NCI-H1436 treated with DMSO at 0.1 percent for 48 hours (cell line): ENCODE measurements at regions not wholly inside any gene's neighbourhood (a gene's known extent, or its start where the extent isn't known, plus 50 kb on each side); places are given as distances from the start of the nearest gene placed in this dataset.

Source experiments
- DNase-seq: peaks from one replicate; lab custom pipeline; 2025; lab: John Stamatoyannopoulos, UW

DNA sequence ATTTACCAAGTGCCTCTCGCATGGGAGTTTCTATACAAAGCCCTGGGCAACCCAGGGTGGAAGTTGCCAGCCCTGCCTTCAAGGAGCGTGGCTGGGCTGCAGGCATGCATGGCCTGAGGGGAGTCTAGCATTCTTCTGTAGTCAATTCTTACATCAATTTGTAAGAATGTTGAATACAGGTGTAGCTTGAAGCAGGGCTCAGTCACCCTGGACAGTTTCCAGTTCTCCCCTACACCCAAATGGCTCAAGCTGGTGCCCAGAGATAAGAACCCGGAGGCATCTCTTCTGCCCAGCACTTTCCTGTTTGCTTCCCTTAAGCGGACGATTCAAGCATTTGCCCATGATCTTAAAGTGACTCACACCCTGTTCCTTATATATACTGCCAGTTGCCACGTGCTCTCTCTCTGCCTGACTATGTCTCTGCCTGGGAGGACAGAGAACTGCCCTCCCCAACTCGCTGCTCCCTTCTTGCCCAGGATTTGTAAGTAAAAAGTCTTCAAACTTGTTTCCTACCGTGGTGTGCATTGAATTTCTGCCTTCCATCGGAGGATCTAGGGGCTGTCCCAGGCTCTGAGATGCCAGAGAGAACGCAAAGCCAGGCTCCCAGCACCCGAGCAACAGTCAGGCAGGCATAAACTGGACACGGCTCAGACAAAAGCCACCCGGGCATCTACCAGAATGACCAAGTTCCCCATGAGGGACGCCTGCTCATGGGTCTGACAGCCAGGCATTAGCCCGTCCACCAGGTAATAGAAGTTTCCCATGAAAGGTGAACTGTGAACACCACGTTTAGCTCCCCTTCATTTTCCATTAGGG, 50.9 kb upstream of the AJAP1 start:
- DNase-seq = no peak
